Activated naive CD4-positive, alpha-beta T cell treated with anti-CD3 and anti-CD28 coated beads, Interleukin-2, amount 50 U/mL, for 24 hours (primary cell): ENCODE measurements at regions not wholly inside any gene's neighbourhood (a gene's known extent, or its start where the extent isn't known, plus 50 kb on each side); places are given as distances from the start of the nearest gene placed in this dataset.

Experiments
- H3K27ac Mint-ChIP-seq: one replicate; pipeline ENCODE4 v1.8.0; 2021; ENCODE audit warnings: mild to moderate bottlenecking, mixed read lengths
- H3K27me3 Mint-ChIP-seq: one replicate; pipeline ENCODE4 v1.8.0; 2021; ENCODE audit warnings: mixed read lengths
- H3K36me3 Mint-ChIP-seq: one replicate; pipeline ENCODE4 v1.8.0; 2021; ENCODE audit warnings: mixed read lengths
- H3K4me1 Mint-ChIP-seq: one replicate; pipeline ENCODE4 v1.8.0; 2021; ENCODE audit warnings: mixed read lengths
- H3K4me3 Mint-ChIP-seq: one replicate; pipeline ENCODE4 v1.8.0; 2021; ENCODE audit warnings: mild to moderate bottlenecking, mixed read lengths
- H3K9me3 Mint-ChIP-seq: one replicate; pipeline ENCODE4 v1.8.0; 2021; ENCODE audit warnings: mixed read lengths

GRCh38 chr18:29605365-29605764 lies 1428.4 kb upstream of the CDH2 start:
- H3K36me3 Mint-ChIP-seq: no peaks in the 10 kb centered on the region
- no peaks in the 10 kb centered on the region for H3K4me1 Mint-ChIP-seq
- no peak overlapping the region for H3K27ac Mint-ChIP-seq
- peaks cover 24% of the 10 kb centered on the region for H3K9me3 Mint-ChIP-seq
- H3K27me3 Mint-ChIP-seq: no peaks in the 10 kb centered on the region
- no peak overlapping the region for H3K4me3 Mint-ChIP-seq

GRCh38 chr18:29596959-29597358 lies 1420.0 kb upstream of the CDH2 start:
- Mint-ChIP-seq H3K9me3 (peaks cover 20% of the 10 kb centered on the region), H3K27me3 (no peaks in the 10 kb centered on the region), H3K4me1 (no peaks in the 10 kb centered on the region), H3K36me3 (no peaks in the 10 kb centered on the region), H3K27ac (no peak overlapping the region), H3K4me3 (no peak overlapping the region)

- peaks cover 14% of the 10 kb centered on the region for H3K9me3 Mint-ChIP-seq
- no peak overlapping the region for H3K4me3 Mint-ChIP-seq
- H3K27me3 Mint-ChIP-seq: no peaks in the 10 kb centered on the region
- no peaks in the 10 kb centered on the region for H3K4me1 Mint-ChIP-seq
- no peaks in the 10 kb centered on the region for H3K36me3 Mint-ChIP-seq
- no peak overlapping the region for H3K27ac Mint-ChIP-seq
Observed at GRCh38 chr18:29594493-29594892, 1417.6 kb upstream of the CDH2 start.

- Mint-ChIP-seq H3K9me3 (peaks cover 14% of the 10 kb centered on the region), H3K4me3 (no peak overlapping the region), H3K27me3 (no peaks in the 10 kb centered on the region), H3K4me1 (no peaks in the 10 kb centered on the region), H3K36me3 (no peaks in the 10 kb centered on the region), H3K27ac (no peak overlapping the region)
Observed at GRCh38 chr18:29588446-29589100, 1411.6 kb upstream of the CDH2 start.

- Mint-ChIP-seq H3K27me3 (no peaks in the 10 kb centered on the region), H3K4me3 (no peak overlapping the region), H3K36me3 (no peaks in the 10 kb centered on the region), H3K27ac (no peak overlapping the region), H3K4me1 (no peaks in the 10 kb centered on the region), H3K9me3 (peaks cover 21% of the 10 kb centered on the region)
Observed at GRCh38 chr18:29586210-29586609, 1409.3 kb upstream of the CDH2 start.

- peaks cover 18% of the 10 kb centered on the region for H3K9me3 Mint-ChIP-seq
- H3K27me3 Mint-ChIP-seq: no peaks in the 10 kb centered on the region
- no peaks in the 10 kb centered on the region for H3K4me1 Mint-ChIP-seq
- no peak overlapping the region for H3K27ac Mint-ChIP-seq
- H3K4me3 Mint-ChIP-seq: no peak overlapping the region
- H3K36me3 Mint-ChIP-seq: no peaks in the 10 kb centered on the region
Observed at GRCh38 chr18:29560270-29560669, 1383.3 kb upstream of the CDH2 start.

GRCh38 chr18:29556070-29556469 lies 1379.1 kb upstream of the CDH2 start:
- Mint-ChIP-seq H3K27me3 (no peaks in the 10 kb centered on the region), H3K36me3 (no peaks in the 10 kb centered on the region), H3K4me1 (no peaks in the 10 kb centered on the region), H3K9me3 (peaks cover 7% of the 10 kb centered on the region), H3K4me3 (no peak overlapping the region), H3K27ac (no peak overlapping the region)

- H3K27ac Mint-ChIP-seq: no peak overlapping the region
- no peaks in the 10 kb centered on the region for H3K9me3 Mint-ChIP-seq
- H3K36me3 Mint-ChIP-seq: no peaks in the 10 kb centered on the region
- no peaks in the 10 kb centered on the region for H3K27me3 Mint-ChIP-seq
- no peaks in the 10 kb centered on the region for H3K4me1 Mint-ChIP-seq
- H3K4me3 Mint-ChIP-seq: no peak overlapping the region
Observed at GRCh38 chr18:29549759-29550158, 1372.8 kb upstream of the CDH2 start.

GRCh38 chr18:29547626-29548025 lies 1370.7 kb upstream of the CDH2 start:
- no peak overlapping the region for H3K4me3 Mint-ChIP-seq
- H3K36me3 Mint-ChIP-seq: no peaks in the 10 kb centered on the region
- no peaks in the 10 kb centered on the region for H3K4me1 Mint-ChIP-seq
- H3K9me3 Mint-ChIP-seq: no peaks in the 10 kb centered on the region
- no peak overlapping the region for H3K27ac Mint-ChIP-seq
- no peaks in the 10 kb centered on the region for H3K27me3 Mint-ChIP-seq

GRCh38 chr18:29540548-29540947 lies 1363.6 kb upstream of the CDH2 start:
- Mint-ChIP-seq H3K9me3 (no peaks in the 10 kb centered on the region), H3K4me3 (no peak overlapping the region), H3K36me3 (no peaks in the 10 kb centered on the region), H3K4me1 (no peaks in the 10 kb centered on the region), H3K27me3 (no peaks in the 10 kb centered on the region), H3K27ac (no peak overlapping the region)

- no peak overlapping the region for H3K4me3 Mint-ChIP-seq
- H3K9me3 Mint-ChIP-seq: peaks cover 10% of the 10 kb centered on the region
- H3K36me3 Mint-ChIP-seq: no peaks in the 10 kb centered on the region
- H3K4me1 Mint-ChIP-seq: no peaks in the 10 kb centered on the region
- H3K27me3 Mint-ChIP-seq: no peaks in the 10 kb centered on the region
- H3K27ac Mint-ChIP-seq: no peak overlapping the region
Observed at GRCh38 chr18:29531746-29532145, 1354.8 kb upstream of the CDH2 start.

GRCh38 chr18:29523371-29523770 lies 1346.4 kb upstream of the CDH2 start:
- Mint-ChIP-seq H3K4me3 (no peak overlapping the region), H3K27me3 (no peaks in the 10 kb centered on the region), H3K4me1 (no peaks in the 10 kb centered on the region), H3K27ac (no peak overlapping the region), H3K36me3 (no peaks in the 10 kb centered on the region), H3K9me3 (peaks cover 12% of the 10 kb centered on the region)

- H3K9me3 Mint-ChIP-seq: peaks cover 8% of the 10 kb centered on the region
- no peaks in the 10 kb centered on the region for H3K4me1 Mint-ChIP-seq
- H3K27me3 Mint-ChIP-seq: no peaks in the 10 kb centered on the region
- no peak overlapping the region for H3K4me3 Mint-ChIP-seq
- no peaks in the 10 kb centered on the region for H3K36me3 Mint-ChIP-seq
- no peak overlapping the region for H3K27ac Mint-ChIP-seq
Observed at GRCh38 chr18:29512761-29513160, 1335.8 kb upstream of the CDH2 start.

- no peaks in the 10 kb centered on the region for H3K27me3 Mint-ChIP-seq
- H3K36me3 Mint-ChIP-seq: no peaks in the 10 kb centered on the region
- no peak overlapping the region for H3K27ac Mint-ChIP-seq
- H3K9me3 Mint-ChIP-seq: peaks cover 8% of the 10 kb centered on the region
- H3K4me3 Mint-ChIP-seq: no peak overlapping the region
- H3K4me1 Mint-ChIP-seq: no peaks in the 10 kb centered on the region
Observed at GRCh38 chr18:29512203-29512602, 1335.3 kb upstream of the CDH2 start.

GRCh38 chr18:29501952-29502351 lies 1325.0 kb upstream of the CDH2 start:
- Mint-ChIP-seq H3K27me3 (no peaks in the 10 kb centered on the region), H3K36me3 (no peaks in the 10 kb centered on the region), H3K4me1 (no peaks in the 10 kb centered on the region), H3K4me3 (no peak overlapping the region), H3K27ac (no peak overlapping the region), H3K9me3 (peaks cover 4% of the 10 kb centered on the region)

- H3K4me1 Mint-ChIP-seq: no peaks in the 10 kb centered on the region
- no peak overlapping the region for H3K27ac Mint-ChIP-seq
- H3K4me3 Mint-ChIP-seq: no peak overlapping the region
- no peaks in the 10 kb centered on the region for H3K27me3 Mint-ChIP-seq
- peaks cover 4% of the 10 kb centered on the region for H3K9me3 Mint-ChIP-seq
- no peaks in the 10 kb centered on the region for H3K36me3 Mint-ChIP-seq
Observed at GRCh38 chr18:29496152-29496680, 1319.3 kb upstream of the CDH2 start.

GRCh38 chr18:29494371-29494770 lies 1317.4 kb upstream of the CDH2 start:
- Mint-ChIP-seq H3K27me3 (no peaks in the 10 kb centered on the region), H3K4me3 (no peak overlapping the region), H3K36me3 (no peaks in the 10 kb centered on the region), H3K27ac (no peak overlapping the region), H3K4me1 (no peaks in the 10 kb centered on the region), H3K9me3 (peaks cover 4% of the 10 kb centered on the region)
